ENCODE measurements at regions not wholly inside any gene's neighbourhood (a gene's known extent, or its start where the extent isn't known, plus 50 kb on each side); places are given as distances from the start of the nearest gene placed in this dataset.

DNA sequence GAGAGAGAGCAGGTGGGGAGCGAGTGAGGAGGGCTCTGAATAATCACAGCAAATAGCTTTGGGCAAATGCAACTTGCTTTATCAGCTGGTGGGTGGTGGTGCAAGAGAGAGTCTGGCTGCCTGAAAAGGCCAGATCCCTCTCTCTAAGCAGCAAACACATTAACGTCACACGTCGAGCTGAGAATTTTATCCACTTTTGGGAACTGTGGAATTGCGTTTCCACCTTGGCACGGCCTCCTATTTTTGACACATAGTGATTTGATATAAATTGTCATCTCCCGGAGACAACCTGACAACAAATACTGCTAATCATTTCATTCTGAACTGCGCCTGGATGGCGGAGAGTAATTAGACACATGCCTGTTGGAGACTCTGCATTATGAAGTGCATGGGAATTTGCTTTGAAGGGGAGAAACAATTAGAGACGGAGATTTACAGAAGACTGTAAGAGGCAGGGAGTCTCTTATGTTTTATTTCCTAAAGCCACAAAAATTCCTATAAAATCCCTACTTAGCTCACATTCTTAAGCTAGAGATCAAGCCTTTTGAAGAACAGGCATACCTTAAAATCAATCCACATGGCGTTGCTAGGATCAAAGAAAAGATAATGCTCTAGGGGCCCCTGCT lies 634.1 kb downstream of the TDRD15 start:
- intact Hi-C loops (cut with DNase I) = no loop called here
- TF ChIP-seq, protein P1, sequence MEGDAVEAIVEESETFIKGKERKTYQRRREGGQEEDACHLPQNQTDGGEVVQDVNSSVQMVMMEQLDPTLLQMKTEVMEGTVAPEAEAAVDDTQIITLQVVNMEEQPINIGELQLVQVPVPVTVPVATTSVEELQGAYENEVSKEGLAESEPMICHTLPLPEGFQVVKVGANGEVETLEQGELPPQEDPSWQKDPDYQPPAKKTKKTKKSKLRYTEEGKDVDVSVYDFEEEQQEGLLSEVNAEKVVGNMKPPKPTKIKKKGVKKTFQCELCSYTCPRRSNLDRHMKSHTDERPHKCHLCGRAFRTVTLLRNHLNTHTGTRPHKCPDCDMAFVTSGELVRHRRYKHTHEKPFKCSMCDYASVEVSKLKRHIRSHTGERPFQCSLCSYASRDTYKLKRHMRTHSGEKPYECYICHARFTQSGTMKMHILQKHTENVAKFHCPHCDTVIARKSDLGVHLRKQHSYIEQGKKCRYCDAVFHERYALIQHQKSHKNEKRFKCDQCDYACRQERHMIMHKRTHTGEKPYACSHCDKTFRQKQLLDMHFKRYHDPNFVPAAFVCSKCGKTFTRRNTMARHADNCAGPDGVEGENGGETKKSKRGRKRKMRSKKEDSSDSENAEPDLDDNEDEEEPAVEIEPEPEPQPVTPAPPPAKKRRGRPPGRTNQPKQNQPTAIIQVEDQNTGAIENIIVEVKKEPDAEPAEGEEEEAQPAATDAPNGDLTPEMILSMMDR (IDR thresholded peaks at IDR 0.05) = no peak
- TF ChIP-seq POLR2A (IDR thresholded peaks at IDR 0.05) = no peak
- ATAC-seq = peak; percentile 94 to 97 (median 95)

DNA sequence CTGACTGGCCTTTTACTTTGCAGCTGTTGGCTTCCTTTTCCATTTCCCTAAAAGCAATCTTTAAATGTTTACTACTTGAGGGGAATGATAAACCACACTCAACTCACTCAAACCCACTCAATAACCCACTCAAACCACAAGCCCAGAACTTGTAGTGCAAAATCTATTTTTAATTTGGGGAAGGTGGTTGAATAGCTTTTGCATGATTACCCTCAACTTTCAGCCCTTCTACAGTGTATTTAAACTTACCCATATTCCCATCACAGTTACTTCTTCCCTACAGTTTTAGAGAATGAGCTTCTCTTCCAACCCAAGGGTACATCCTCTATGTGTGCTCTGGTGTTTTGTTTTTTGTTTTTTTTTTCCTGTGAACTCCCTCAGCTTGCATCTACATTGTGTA lies 636.1 kb downstream of the TDRD15 start:
- Histone ChIP-seq H3K27ac (peak overlapping the region in 1 of 12 donors; percentile 2), H3K4me3 (no peak overlapping the region), H3K27me3 (no peaks in the 10 kb centered on the region), H3K4me1 (peaks cover 0 to 7% (median under 1%) of the 10 kb centered on the region in 12 donors), H3K36me3 (no peaks in the 10 kb centered on the region), H3K9me3 (peaks cover 0 to 8% (median 0%) of the 10 kb centered on the region in 12 donors)
- DNase-seq (no peak), ATAC-seq (no peak)
- TF ChIP-seq POLR2A (IDR thresholded peaks at IDR 0.05) = no peak
- TF ChIP-seq, protein P1 (IDR thresholded peaks at IDR 0.05) = no peak
- intact Hi-C loops (cut with DNase I) = no loop called here

More for the DNA sequence above, 634.1 kb downstream of the TDRD15 start:
- no peak overlapping the region for H3K4me3 ChIP-seq
- peaks cover 0 to 19% (median 2%) of the 10 kb centered on the region in 12 donors for H3K4me1 ChIP-seq
- peak overlapping the region in 9 of 12 donors; percentile 11 to 85 (median 52) for H3K27ac ChIP-seq
- no peaks in the 10 kb centered on the region for H3K36me3 ChIP-seq
- H3K9me3 ChIP-seq = peaks cover 0 to 8% (median 0%) of the 10 kb centered on the region in 12 donors
- 34 to 46% (median 38%) methylated on average over 11 of the region's 11 CpGs for WGBS, 4 donors
- H3K27me3 ChIP-seq = no peaks in the 10 kb centered on the region
- peak in 4 of 5 donors; percentile 8 to 75 (median 54) for DNase-seq

DNA sequence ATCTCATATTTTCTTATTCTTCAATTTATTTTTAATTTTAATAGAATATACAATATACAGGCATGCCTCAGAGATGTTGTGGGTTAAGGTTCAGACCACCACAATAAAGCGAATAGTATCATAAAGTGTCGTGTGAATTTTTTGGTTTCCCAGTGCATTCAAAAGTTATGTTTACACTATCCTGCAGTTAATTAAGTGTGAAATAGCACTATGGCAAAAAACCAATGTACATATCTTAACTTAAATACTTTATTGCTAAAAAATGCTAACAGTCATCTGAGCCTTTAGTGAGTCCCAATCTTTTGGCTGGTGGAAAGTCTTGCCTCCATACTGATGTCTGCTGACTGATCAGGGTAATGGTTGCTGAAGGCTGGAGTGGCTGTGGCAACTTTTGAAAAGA lies 637.6 kb downstream of the TDRD15 start:
- no peak for ATAC-seq
- H3K36me3 ChIP-seq = no peaks in the 10 kb centered on the region
- DNase-seq = no peak
- H3K9me3 ChIP-seq = peaks cover 0 to 8% (median 0%) of the 10 kb centered on the region in 12 donors
- intact Hi-C loops (cut with DNase I) = no loop called here
- 83 to 92% (median 90%) methylated on average over 2 of the region's 2 CpGs for WGBS, 4 donors
- no peak for TF ChIP-seq POLR2A (IDR thresholded peaks at IDR 0.05)
- TF ChIP-seq, protein P1 (IDR thresholded peaks at IDR 0.05) = no peak
- H3K4me3 ChIP-seq = no peak overlapping the region
- peaks cover 0 to 5% (median 0%) of the 10 kb centered on the region in 12 donors for H3K4me1 ChIP-seq
- no peak overlapping the region for H3K27ac ChIP-seq
- H3K27me3 ChIP-seq = no peaks in the 10 kb centered on the region

DNA sequence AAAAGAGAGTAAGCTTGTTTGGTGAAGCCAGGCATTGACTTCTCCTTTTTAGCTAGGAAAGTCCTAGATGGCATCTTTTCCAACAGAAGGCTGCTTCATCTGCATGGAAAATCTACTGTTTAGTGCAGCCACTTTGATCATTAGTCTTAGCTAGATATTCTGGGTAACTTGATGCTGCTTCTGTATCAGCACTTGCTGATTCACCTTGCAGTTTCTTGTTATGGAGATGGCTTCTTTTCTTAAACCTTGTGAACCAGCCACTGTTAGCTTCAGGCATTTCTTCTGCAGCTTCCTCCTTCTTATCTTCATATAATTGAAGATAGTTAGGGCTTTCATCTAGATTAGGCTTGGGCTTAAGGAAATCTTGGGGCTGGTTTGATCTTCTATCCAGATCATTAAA lies 639.7 kb downstream of the TDRD15 start:
- TF ChIP-seq, protein P1 (IDR thresholded peaks at IDR 0.05) = no peak
- TF ChIP-seq POLR2A (IDR thresholded peaks at IDR 0.05) = no peak
- intact Hi-C loops (cut with DNase I) = no loop called here
- H3K4me1 ChIP-seq = no peaks in the 10 kb centered on the region
- H3K27ac ChIP-seq = no peak overlapping the region
- peaks cover 0 to 8% (median 0%) of the 10 kb centered on the region in 12 donors for H3K9me3 ChIP-seq
- ATAC-seq (no peak), DNase-seq (no peak)
- H3K27me3 ChIP-seq = no peaks in the 10 kb centered on the region
- no peak overlapping the region for H3K4me3 ChIP-seq
- H3K36me3 ChIP-seq = no peaks in the 10 kb centered on the region

Data from heart left ventricle (tissue), 16 donors.